Right atrium auricular region (tissue), 2 donors: ENCODE measurements at regions not wholly inside any gene's neighbourhood (a gene's known extent, or its start where the extent isn't known, plus 50 kb on each side); places are given as distances from the start of the nearest gene placed in this dataset.
"Not testable (repeated sequence)": the region's sequence is repeated elsewhere in the genome, so short reads cannot be mapped to it uniquely, and the experiment has no call there.

Source experiments
- DNase-seq: peaks from one replicate; pipeline ENCODE4 v3.0.0-alpha.2; 2019; ENCODE audit warnings: low spot score
- H3K27ac ChIP-seq, 2 donors: fragments of 200-600 bp; sonication (generic); 1 replicate in 1 of 2; 2 replicates in 1 of 2; pipeline ENCODE4 v1.5.1; 2016 to 2019
- H3K27me3 ChIP-seq, 2 donors: fragments of 200-600 bp; sonication (generic); one replicate each; pipeline versions ENCODE4 v1.5.1 to v1.6.0; 2017 to 2019
- H3K36me3 ChIP-seq: fragments of 200-600 bp; sonication (generic); one replicate; pipeline ENCODE4 v1.5.1; 2016
- H3K4me1 ChIP-seq, 2 donors: fragments of 200-600 bp; sonication (generic); one replicate each; pipeline versions ENCODE4 v1.5.1 to v1.6.0; 2017 to 2019
- H3K4me3 ChIP-seq, 2 donors: fragments of 200-600 bp; sonication (generic); 1 replicate in 1 of 2; 2 replicates in 1 of 2; pipeline ENCODE4 v1.5.1; 2017 to 2019; ENCODE audit warnings: mild to moderate bottlenecking in 1 of 2, moderate library complexity in 1 of 2
- H3K9me3 ChIP-seq, 2 donors: fragments of 200-600 bp; sonication (generic); one replicate each; pipeline ENCODE4 v1.5.1; 2019
- TF ChIP-seq, protein P1 (sequence below), 2 donors: fragments of 200-600 bp; sonication (generic); IDR thresholded peaks; one replicate each; pipeline ENCODE4 v1.5.1; 2019; ENCODE audit warnings: antibody characterized with exemption in 2 of 2

DNA sequence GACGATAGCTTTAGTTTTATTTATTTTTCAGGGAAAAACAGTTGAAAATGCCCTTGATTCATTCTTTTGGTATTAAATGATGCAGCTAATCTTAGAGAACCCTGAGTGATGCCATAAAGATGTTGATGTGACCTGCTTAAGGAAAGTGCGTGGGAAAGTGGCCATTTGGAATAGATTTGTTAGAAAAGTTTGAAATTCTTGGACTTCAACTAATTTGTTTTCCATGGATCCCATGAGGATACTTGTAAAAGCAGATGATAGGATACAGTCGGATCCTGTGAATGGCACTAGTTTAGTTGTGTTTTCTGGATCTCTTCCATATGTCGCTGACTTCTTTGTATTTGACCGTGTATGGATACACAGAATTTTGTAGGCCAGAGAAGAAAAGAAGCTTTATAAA is 69.0 kb downstream of the SEPTIN7 start:
- TF ChIP-seq, protein P1, sequence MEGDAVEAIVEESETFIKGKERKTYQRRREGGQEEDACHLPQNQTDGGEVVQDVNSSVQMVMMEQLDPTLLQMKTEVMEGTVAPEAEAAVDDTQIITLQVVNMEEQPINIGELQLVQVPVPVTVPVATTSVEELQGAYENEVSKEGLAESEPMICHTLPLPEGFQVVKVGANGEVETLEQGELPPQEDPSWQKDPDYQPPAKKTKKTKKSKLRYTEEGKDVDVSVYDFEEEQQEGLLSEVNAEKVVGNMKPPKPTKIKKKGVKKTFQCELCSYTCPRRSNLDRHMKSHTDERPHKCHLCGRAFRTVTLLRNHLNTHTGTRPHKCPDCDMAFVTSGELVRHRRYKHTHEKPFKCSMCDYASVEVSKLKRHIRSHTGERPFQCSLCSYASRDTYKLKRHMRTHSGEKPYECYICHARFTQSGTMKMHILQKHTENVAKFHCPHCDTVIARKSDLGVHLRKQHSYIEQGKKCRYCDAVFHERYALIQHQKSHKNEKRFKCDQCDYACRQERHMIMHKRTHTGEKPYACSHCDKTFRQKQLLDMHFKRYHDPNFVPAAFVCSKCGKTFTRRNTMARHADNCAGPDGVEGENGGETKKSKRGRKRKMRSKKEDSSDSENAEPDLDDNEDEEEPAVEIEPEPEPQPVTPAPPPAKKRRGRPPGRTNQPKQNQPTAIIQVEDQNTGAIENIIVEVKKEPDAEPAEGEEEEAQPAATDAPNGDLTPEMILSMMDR (IDR thresholded peaks at IDR 0.05): no peak
- Histone ChIP-seq H3K9me3 (no peaks in the 10 kb centered on the region), H3K27ac (no peak overlapping the region), H3K4me1 (peaks cover 0 to 21% of the 10 kb centered on the region in 2 donors), H3K27me3 (no peaks in the 10 kb centered on the region), H3K4me3 (no peak overlapping the region), H3K36me3 (no peaks in the 10 kb centered on the region)
- DNase-seq: no peak

DNA sequence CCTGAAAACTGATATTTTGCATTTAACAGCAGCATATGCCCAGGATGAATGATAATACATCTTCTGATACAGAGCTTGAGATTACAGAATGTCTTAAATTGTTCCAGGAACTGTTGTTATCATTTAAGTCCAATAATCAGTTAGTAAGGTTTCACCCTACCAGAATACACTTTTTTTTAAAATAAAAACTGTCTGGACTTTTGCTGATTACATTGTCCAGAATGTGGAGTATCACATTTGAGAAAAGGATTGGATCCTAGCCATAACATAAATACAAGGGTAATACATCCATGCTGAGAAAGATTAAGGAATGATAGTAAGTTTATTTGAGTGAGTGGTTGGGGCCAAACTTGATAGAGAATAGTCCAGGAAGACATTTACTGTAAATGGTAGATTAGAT is 71.0 kb downstream of the SEPTIN7 start:
- H3K36me3 ChIP-seq: no peaks in the 10 kb centered on the region
- H3K4me1 ChIP-seq: peaks cover 0 to 19% of the 10 kb centered on the region in 2 donors

DNA sequence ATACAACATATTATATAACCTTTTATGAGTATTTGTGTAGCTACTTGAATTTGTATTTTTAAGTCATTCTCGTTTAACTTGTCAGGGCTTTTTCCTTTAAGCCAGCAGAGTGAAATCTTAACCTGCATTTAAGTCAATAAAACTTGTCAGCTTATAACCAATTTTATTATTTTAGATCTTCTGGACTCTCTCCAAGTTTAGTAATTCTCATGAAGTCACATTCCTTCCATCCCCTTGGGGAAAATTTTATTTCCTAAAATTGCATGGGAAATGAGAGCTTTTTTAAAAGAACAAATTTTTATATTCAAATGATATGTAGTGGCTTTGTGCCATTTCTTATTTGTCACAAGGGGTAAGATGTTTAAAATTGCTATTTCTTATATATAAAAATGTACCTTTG is 74.0 kb downstream of the SEPTIN7 start:
- Histone ChIP-seq H3K4me1 (peaks cover 0 to 16% of the 10 kb centered on the region in 2 donors), H3K9me3 (no peaks in the 10 kb centered on the region), H3K27ac (no peak overlapping the region), H3K36me3 (no peaks in the 10 kb centered on the region), H3K27me3 (no peaks in the 10 kb centered on the region), H3K4me3 (no peak overlapping the region)
- no peak for DNase-seq
- TF ChIP-seq, protein P1 (IDR thresholded peaks at IDR 0.05): no peak

More for the DNA sequence above, 71.0 kb downstream of the SEPTIN7 start:
- no peak for DNase-seq
- H3K27ac ChIP-seq: no peak overlapping the region
- H3K27me3 ChIP-seq: no peaks in the 10 kb centered on the region
- H3K4me3 ChIP-seq: no peak overlapping the region
- TF ChIP-seq, protein P1 (IDR thresholded peaks at IDR 0.05): no peak
- no peaks in the 10 kb centered on the region for H3K9me3 ChIP-seq

DNA sequence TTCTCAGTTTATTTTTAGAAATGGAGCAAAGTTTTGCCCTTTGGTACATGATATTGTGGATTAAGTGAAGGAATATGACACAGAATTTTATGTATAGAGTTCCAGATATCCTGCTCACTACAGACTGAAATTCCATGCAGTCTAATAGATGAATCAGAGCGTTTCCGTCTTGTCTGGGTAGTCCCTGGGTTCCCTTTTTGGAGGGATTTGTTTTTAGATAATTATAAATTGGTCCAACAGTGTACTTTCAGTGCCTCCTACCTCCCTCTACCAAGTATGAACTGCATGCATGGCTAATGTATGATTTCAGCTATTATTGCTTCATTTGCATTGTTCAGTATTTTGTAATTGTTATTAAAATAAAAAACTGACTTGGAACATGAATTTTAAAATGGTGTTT is 74.4 kb downstream of the SEPTIN7 start:
- H3K4me3 ChIP-seq: no peak overlapping the region
- TF ChIP-seq, protein P1 (IDR thresholded peaks at IDR 0.05): no peak
- DNase-seq: no peak
- peaks cover 0 to 16% of the 10 kb centered on the region in 2 donors for H3K4me1 ChIP-seq
- no peaks in the 10 kb centered on the region for H3K36me3 ChIP-seq
- H3K9me3 ChIP-seq: no peaks in the 10 kb centered on the region
- no peak overlapping the region for H3K27ac ChIP-seq
- H3K27me3 ChIP-seq: no peaks in the 10 kb centered on the region

DNA sequence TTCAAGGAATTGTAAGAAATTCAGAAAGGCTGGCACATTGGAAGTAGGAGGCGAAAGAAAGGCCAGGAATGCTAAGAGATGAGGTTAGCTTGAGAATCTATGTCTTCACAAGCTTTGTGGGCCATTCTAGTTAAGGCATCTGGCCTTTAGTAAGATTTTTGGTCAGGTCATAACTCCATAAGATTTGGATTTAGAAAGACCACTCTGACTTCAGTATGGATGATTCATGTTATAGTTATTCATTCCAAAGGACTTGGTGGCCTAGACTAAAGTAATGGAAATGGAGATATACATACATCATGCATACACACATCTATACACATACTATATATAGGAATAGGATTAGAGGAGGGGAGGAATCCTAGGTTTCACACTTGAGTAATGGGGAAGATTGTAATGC is 77.5 kb downstream of the SEPTIN7 start:
- DNase-seq: no peak
- Histone ChIP-seq H3K27me3 (no peaks in the 10 kb centered on the region), H3K4me3 (no peak overlapping the region), H3K9me3 (no peaks in the 10 kb centered on the region), H3K27ac (no peak overlapping the region), H3K4me1 (peaks cover 0 to 7% of the 10 kb centered on the region in 2 donors), H3K36me3 (peaks cover 6% of the 10 kb centered on the region)
- TF ChIP-seq, protein P1 (IDR thresholded peaks at IDR 0.05): no peak

DNA sequence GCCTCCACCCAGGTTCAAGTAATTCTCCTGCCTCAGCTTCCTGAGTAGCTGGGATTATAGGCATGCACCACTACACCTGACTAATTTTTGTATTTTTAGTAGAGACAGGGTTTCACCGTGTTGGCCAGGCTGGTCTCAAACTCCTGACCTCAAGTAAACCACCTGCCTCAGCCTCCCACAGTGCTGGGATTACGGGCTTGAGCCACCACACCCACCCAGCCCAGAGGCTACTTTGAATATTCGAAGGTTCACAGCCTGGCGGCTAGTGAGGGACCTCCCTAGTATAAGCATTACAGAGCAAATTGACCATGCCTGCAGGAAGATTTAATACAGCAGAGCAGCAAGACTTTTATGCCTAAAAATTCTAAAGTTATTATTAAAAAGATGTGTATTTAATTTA is 86.6 kb downstream of the SEPTIN7 start:
- not testable (repeated sequence) for H3K4me1 ChIP-seq, H3K4me3 ChIP-seq, H3K27me3 ChIP-seq, H3K9me3 ChIP-seq, DNase-seq, H3K27ac ChIP-seq
- peaks cover 41% of the 10 kb centered on the region for H3K36me3 ChIP-seq
